Loucy (cell line): ENCODE measurements at regions not wholly inside any gene's neighbourhood (a gene's known extent, or its start where the extent isn't known, plus 50 kb on each side); places are given as distances from the start of the nearest gene placed in this dataset.

Source experiments
- H2AFZ ChIP-seq: fragments of 200-600 bp; sonication (generic); 2 replicates; pipeline ENCODE4 v1.6.0; 2016; ENCODE audit warnings: antibody characterized with exemption, mild to moderate bottlenecking, low read length, moderate library complexity
- H3F3A ChIP-seq: fragments of 200-600 bp; 2 replicates; pipeline ENCODE4 v1.6.0; 2016; ENCODE audit warnings: antibody characterized with exemption, low read depth, mild to moderate bottlenecking
- H3K27me3 ChIP-seq: fragments of 200-600 bp; sonication (generic); 2 replicates; pipeline ENCODE4 v1.6.1; 2014; ENCODE audit warnings: low read length, mild to moderate bottlenecking; ENCODE audit not compliant: insufficient read depth, poor library complexity, severe bottlenecking
- H3K36me3 ChIP-seq: fragments of 200-600 bp; sonication (generic); 2 replicates; pipeline ENCODE4 v1.6.1; 2016; ENCODE audit warnings: low read length; ENCODE audit not compliant: insufficient read depth
- H3K4me1 ChIP-seq: fragments of 200-600 bp; sonication (generic); 2 replicates; pipeline ENCODE4 v1.5.1; 2014; ENCODE audit warnings: low read length, mild to moderate bottlenecking; ENCODE audit not compliant: insufficient read depth, poor library complexity, severe bottlenecking
- H3K4me2 ChIP-seq: fragments of 200-600 bp; sonication (generic); 2 replicates; pipeline ENCODE4 v1.6.0; 2014; ENCODE audit warnings: antibody characterized with exemption, low read length, low read depth, mild to moderate bottlenecking; ENCODE audit not compliant: poor library complexity, severe bottlenecking
- H3K4me3 ChIP-seq: fragments of 200-600 bp; sonication (generic); 2 replicates; pipeline ENCODE4 v1.5.1; 2014; ENCODE audit warnings: low read length, mild to moderate bottlenecking, mixed read lengths; ENCODE audit not compliant: poor library complexity, severe bottlenecking
- H3K79me2 ChIP-seq: fragments of 200-600 bp; sonication (generic); 2 replicates; pipeline ENCODE4 v1.6.1; 2014; ENCODE audit warnings: low read length; ENCODE audit not compliant: insufficient read depth
- H3K9ac ChIP-seq: fragments of 200-600 bp; sonication (generic); 2 replicates; pipeline ENCODE4 v1.6.0; 2014; ENCODE audit warnings: mild to moderate bottlenecking, low read depth, low read length, moderate library complexity; ENCODE audit not compliant: poor library complexity, severe bottlenecking
- H3K9me2 ChIP-seq: fragments of 200-600 bp; sonication (generic); replicated peaks from 2 replicates; pipeline ENCODE4 v1.6.1; 2016; ENCODE audit warnings: low read depth, low read length, mixed read lengths
- H3K9me3 ChIP-seq: fragments of 200-600 bp; sonication (generic); 2 replicates; pipeline ENCODE4 v1.6.1; 2014; ENCODE audit warnings: mild to moderate bottlenecking, antibody characterized with exemption, low read length, low read depth; ENCODE audit not compliant: insufficient read depth
- H4K20me1 ChIP-seq: fragments of 200-600 bp; sonication (generic); 2 replicates; pipeline ENCODE4 v1.6.0; 2014; ENCODE audit warnings: antibody characterized with exemption, low read length, mild to moderate bottlenecking; ENCODE audit not compliant: insufficient read depth, poor library complexity, severe bottlenecking
- CTCF ChIP-seq: fragments of 200-600 bp; sonication (generic); conservative IDR thresholded peaks from 2 replicates; pipeline ENCODE4 v1.5.1; 2014; ENCODE audit warnings: mild to moderate bottlenecking, antibody characterized with exemption, low read length
- EZH2phosphoT487 ChIP-seq: fragments of 200-600 bp; IDR thresholded peaks from 2 replicates; pipeline ENCODE4 v1.6.1; 2018; ENCODE audit warnings: antibody characterized with exemption, mild to moderate bottlenecking, moderate library complexity, borderline replicate concordance

GRCh38 chr2:167491788-167492187, 603.5 kb downstream of the XIRP2 start:
- Histone ChIP-seq H3K79me2 (no peaks in the 10 kb centered on the region), H3K4me3 (no peak overlapping the region), H4K20me1 (no peaks in the 10 kb centered on the region), H3K9ac (no peak overlapping the region), H3F3A (no peaks in the 10 kb centered on the region), H3K36me3 (no peaks in the 10 kb centered on the region), H3K27me3 (no peaks in the 10 kb centered on the region), H3K4me2 (no peak overlapping the region), H3K9me2 (no peaks in the 10 kb centered on the region), H3K9me3 (no peaks in the 10 kb centered on the region), H3K4me1 (no peaks in the 10 kb centered on the region), H2AFZ (no peak overlapping the region)
- TF ChIP-seq EZH2phosphoT487 (no peak), CTCF (no peak)

- TF ChIP-seq EZH2phosphoT487 = no peak
- no peak for TF ChIP-seq CTCF
- no peak overlapping the region for H3K4me2 ChIP-seq
- H3K9me3 ChIP-seq = no peaks in the 10 kb centered on the region
Measured at GRCh38 chr2:167490455-167490854, 602.2 kb downstream of the XIRP2 start.

GRCh38 chr2:167489325-167489724, 601.0 kb downstream of the XIRP2 start:
- H3K36me3 ChIP-seq = no peaks in the 10 kb centered on the region
- no peak overlapping the region for H3K4me3 ChIP-seq
- no peaks in the 10 kb centered on the region for H3K27me3 ChIP-seq
- H3K4me1 ChIP-seq = no peaks in the 10 kb centered on the region
- no peak overlapping the region for H2AFZ ChIP-seq
- H3K9me2 ChIP-seq = no peaks in the 10 kb centered on the region
- no peaks in the 10 kb centered on the region for H3F3A ChIP-seq
- H3K4me2 ChIP-seq = no peak overlapping the region
- H4K20me1 ChIP-seq = no peaks in the 10 kb centered on the region
- no peak for TF ChIP-seq CTCF
- no peak for TF ChIP-seq EZH2phosphoT487
- no peak overlapping the region for H3K9ac ChIP-seq
- no peaks in the 10 kb centered on the region for H3K79me2 ChIP-seq
- no peaks in the 10 kb centered on the region for H3K9me3 ChIP-seq

More at GRCh38 chr2:167490455-167490854, 602.2 kb downstream of the XIRP2 start:
- Histone ChIP-seq H2AFZ (no peak overlapping the region), H3K4me1 (no peaks in the 10 kb centered on the region), H3K9me2 (no peaks in the 10 kb centered on the region), H3K79me2 (no peaks in the 10 kb centered on the region), H3K4me3 (no peak overlapping the region), H3F3A (no peaks in the 10 kb centered on the region), H3K36me3 (no peaks in the 10 kb centered on the region), H4K20me1 (no peaks in the 10 kb centered on the region), H3K27me3 (no peaks in the 10 kb centered on the region), H3K9ac (no peak overlapping the region)
